ENCODE measurements at regions not wholly inside any gene's neighbourhood (a gene's known extent, or its start where the extent isn't known, plus 50 kb on each side); places are given as distances from the start of the nearest gene placed in this dataset.
A peak's percentile ranks its signal among the peaks of the same experiment; 100 is the strongest.
"Not testable (repeated sequence)": the region's sequence is repeated elsewhere in the genome, so short reads cannot be mapped to it uniquely, and the experiment has no call there.

DNA sequence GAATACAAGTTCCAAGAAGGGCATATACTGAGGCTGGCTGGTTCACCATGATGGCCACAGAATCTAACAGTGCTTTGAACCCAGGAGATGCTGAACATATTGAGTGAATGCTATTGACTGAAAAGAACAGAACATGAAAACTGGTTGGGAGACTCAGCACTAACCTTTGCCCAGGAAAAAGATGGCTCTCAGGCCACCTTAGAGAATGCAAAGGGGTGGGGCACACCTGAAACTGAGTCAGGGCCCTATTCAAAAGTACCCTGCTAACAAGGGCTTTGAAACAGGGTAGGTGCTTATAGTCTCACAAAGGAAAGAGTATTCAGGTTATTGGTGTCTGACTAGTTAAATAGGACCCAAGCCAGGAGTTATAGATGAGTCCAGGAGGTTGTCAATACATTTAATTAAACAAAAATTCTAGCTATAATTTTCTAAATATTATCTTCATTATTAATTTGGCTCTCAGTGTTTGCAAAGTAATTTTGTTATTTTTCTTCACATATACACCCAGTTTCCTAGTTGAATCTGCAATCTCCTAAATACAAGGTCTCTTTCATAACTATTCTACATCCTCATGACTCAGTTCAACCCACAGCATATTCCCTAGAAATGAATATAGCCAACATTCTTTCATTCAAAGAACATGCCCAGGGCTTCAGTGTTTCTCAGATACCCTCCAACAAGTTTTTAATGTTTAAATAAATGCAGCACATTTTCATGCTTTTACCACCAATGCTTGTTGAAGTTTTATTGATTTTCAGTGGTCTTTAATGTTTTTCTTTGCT is 144.2 kb upstream of the RAPGEF2 start:
- DNase-seq (ENCODE audit: low read depth, low spot score) = no peak

GRCh38 chr4:158962393-158962792 is 140.5 kb upstream of the RAPGEF2 start:
- no peak for DNase-seq (ENCODE audit: low read depth, low spot score)

GRCh38 chr4:158963282-158963681 is 139.6 kb upstream of the RAPGEF2 start:
- DNase-seq (ENCODE audit: low read depth, low spot score) = not testable (repeated sequence)

- DNase-seq (ENCODE audit: low read depth, low spot score) = no peak
Measured at GRCh38 chr4:158964114-158964727, 138.7 kb upstream of the RAPGEF2 start.

- DNase-seq (ENCODE audit: low read depth, low spot score) = no peak
Measured at GRCh38 chr4:158964728-158965124, 138.2 kb upstream of the RAPGEF2 start.

- no peak for DNase-seq (ENCODE audit: low read depth, low spot score)
Measured at GRCh38 chr4:158965226-158965625, 137.7 kb upstream of the RAPGEF2 start.

GRCh38 chr4:158966091-158966490 is 136.8 kb upstream of the RAPGEF2 start:
- DNase-seq (ENCODE audit: low read depth, low spot score) = no peak

DNA sequence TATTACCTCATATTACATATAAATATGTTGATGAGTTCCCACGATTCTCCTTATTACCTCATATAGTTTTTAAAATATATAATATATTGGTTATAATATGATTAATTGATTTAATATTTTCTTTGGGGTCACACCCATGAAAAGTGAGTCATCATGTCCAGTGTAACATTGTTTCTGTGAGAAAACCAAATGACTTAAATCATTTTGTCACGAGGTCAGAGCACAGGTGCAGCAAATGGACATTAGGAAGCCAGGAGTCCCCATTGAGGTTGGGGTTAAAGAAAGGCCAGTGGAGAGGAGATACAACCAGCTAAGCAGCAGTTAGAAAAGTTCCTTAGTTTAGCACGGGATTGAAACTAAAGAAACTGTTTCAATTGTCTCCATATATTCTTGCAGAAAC is 133.9 kb upstream of the RAPGEF2 start:
- no peak for DNase-seq (ENCODE audit: low read depth, low spot score)

- no peak for DNase-seq (ENCODE audit: low read depth, low spot score)
Measured at GRCh38 chr4:158970812-158971211, 132.1 kb upstream of the RAPGEF2 start.

DNA sequence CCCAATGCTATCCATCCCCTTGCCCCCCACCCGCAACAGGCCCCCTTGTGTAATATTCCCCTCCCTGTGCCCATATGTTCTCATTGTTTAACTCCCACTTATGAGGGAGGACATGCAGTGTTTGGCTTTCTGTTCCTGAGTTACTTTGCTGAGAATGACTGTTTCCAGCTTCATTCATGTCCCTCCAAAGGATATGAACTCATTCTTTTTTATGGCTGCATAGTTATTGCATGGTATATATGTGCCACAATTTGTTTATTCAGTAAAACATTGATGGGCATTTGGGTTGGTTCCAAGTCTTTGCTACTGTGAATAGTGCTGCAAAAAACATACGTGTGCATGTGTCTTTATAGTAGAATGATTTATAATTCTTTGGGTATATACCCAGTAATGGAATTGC is 128.4 kb upstream of the RAPGEF2 start:
- not testable (repeated sequence) for DNase-seq (ENCODE audit: low read depth, low spot score)

DNA sequence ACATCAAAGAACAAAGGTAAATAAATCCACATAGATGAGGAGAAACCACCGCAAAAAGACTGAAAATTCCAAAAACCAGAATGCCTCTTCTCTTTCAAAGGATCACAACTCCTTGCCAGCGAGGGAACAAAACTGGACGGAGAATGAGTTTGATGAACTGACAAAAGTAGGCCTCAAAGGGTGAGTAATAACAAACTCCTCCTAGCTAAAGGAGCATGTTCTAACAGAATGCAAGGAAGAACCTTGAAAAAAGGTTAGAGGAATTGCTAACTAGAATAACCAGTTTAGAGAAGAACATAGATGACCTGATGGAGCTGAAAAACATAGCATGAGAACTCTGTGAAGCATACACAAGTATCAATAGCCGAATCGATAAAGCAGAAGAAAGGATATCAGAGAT is 122.2 kb upstream of the RAPGEF2 start:
- DNase-seq (ENCODE audit: low read depth, low spot score) = not testable (repeated sequence)

GRCh38 chr4:158991534-158992155 is 111.2 kb upstream of the RAPGEF2 start:
- DNase-seq (ENCODE audit: low read depth, low spot score) = no peak

- DNase-seq (ENCODE audit: low read depth, low spot score) = no peak
Measured at GRCh38 chr4:158993891-158994290, 109.0 kb upstream of the RAPGEF2 start.

DNA sequence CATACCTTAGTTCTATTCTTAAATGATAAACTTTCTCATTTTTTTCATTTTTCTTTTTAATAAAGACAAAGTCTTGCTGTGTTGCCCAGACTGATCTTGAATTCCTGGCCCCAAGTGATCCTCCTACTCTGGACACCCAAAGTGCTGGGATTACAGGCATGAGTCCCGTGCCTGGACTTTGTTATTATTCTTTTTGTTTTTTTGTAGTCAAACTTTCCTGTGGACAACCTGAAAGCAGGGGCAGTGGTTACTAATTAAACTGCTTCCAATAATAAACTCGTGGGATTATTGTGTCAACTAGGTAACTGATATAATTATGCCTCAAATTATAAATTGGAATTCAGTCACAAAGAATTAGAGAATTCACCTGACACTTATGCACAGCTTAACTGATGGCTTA is 107.8 kb upstream of the RAPGEF2 start:
- no peak for DNase-seq (ENCODE audit: low read depth, low spot score)

- DNase-seq (ENCODE audit: low read depth, low spot score) = no peak
Measured at GRCh38 chr4:158995965-158996364, 106.9 kb upstream of the RAPGEF2 start.

DNA sequence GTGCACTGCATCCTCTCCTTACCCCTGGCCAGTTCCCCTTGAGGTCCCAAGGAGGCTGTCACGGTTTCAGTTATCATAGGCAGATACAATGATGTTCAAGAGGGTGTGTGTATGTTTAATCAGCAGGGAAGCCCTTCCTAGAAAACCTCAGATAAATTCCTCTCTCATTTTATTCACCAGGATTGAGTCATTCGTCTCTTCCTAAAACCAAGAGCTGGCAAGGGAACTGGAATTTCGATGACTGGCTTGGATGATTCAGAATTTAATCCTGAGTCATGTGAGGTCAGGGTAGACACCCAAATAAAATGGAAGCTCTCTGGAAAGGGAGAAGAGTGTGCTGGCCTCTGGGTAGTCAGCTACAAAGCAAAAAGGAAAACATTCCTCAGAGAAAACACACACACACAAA is 106.2 kb upstream of the RAPGEF2 start:
- DNase-seq (ENCODE audit: low read depth, low spot score) = peak; percentile 88

- no peak for DNase-seq (ENCODE audit: low read depth, low spot score)
Measured at GRCh38 chr4:158997660-158998349, 105.1 kb upstream of the RAPGEF2 start.

GRCh38 chr4:158998624-158999023 is 104.3 kb upstream of the RAPGEF2 start:
- DNase-seq (ENCODE audit: low read depth, low spot score) = no peak

- no peak for DNase-seq (ENCODE audit: low read depth, low spot score)
Measured at GRCh38 chr4:158999166-158999682, 103.7 kb upstream of the RAPGEF2 start.

GRCh38 chr4:158999849-159000248 is 103.0 kb upstream of the RAPGEF2 start:
- DNase-seq (ENCODE audit: low read depth, low spot score) = no peak

- DNase-seq (ENCODE audit: low read depth, low spot score) = peak; percentile 50
Measured at GRCh38 chr4:159002950-159003349, 99.9 kb upstream of the RAPGEF2 start.
